HG02884 (cell line): ENCODE measurements at regions not wholly inside any gene's neighbourhood (a gene's known extent, or its start where the extent isn't known, plus 50 kb on each side); places are given as distances from the start of the nearest gene placed in this dataset.
"Not testable (repeated sequence)": the region's sequence is repeated elsewhere in the genome, so short reads cannot be mapped to it uniquely, and the experiment has no call there.

Experiments used
- ATAC-seq: cut with Tn5 transposase; IDR thresholded peaks from one replicate; pipeline ENCODE4 v1.9.1; 2021; ENCODE audit warnings: mild to moderate bottlenecking, moderate library complexity; ENCODE audit not compliant: unreplicated experiment

DNA sequence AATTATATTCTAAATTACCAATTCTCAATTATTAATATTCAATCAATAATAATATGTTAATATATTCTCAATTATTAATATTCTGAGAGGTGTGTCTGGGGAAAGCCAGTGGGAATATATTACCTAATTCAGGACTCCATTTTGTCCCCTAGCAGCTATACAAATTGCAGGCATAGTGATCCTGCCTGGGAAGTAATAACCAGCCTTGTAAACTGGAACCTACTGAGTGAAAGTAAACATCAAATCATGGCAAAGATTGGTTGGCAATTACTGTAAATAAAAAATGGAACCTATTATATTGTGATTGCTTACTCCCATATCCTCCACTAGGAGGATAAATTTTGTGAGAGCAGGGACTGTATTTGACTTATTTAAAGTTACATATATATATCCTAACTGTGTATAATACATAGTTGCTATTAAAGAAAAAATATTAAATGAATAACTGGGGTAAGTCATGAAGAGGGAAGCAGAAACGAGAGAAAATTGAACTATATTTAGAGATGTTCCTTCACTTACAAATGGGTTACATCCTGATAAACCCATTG lies 150.5 kb upstream of the ELL2 start:
- no peak for ATAC-seq

DNA sequence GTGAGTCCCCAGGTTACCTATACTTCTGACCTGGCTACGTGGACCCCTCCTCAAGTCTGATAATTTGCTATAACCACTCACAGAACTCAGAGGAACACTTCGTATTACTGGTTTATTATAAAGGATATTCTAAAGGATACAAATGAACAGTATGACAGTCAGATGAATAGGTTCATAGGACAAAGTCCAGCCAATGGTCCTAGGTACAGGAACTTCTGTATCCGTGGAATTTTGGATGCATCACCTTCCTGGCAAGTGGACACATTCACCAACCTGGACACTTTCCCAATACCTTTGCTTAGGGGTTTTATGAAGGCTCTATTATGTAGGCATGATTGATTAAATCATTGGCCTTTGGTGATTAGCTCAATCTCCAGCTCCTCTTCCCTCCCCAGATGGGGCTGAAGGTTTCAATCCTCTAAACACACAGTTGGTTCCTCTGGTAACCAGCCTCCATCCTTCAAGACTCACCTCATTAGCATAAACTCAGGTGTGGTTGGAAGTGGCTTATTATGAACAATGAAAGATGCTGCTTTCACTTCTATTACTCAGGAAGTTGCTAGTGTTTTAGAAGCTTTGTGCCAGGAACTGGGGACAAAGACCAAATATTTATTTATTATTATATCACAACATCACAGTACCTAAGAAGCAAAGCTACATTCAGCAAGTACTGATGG lies 149.6 kb upstream of the ELL2 start:
- no peak for ATAC-seq

DNA sequence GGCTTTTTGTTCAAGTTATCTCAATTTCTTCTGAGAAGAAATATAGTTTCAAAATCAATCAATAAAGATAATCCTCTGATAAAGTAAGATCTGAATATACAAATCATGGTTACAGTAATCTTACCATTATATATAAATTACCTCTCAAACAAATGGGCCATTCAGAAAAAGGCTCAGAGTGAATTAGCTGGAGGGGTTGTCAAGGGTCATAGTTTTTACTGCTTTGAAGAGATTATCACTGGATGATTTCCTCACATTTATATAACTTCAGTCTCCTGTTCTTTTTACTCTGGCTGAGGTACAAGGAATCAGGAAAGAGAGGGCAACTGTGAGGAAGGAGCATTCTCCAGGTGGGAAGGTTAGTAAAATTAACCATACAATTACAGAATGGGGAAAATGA lies 148.6 kb upstream of the ELL2 start:
- no peak for ATAC-seq

DNA sequence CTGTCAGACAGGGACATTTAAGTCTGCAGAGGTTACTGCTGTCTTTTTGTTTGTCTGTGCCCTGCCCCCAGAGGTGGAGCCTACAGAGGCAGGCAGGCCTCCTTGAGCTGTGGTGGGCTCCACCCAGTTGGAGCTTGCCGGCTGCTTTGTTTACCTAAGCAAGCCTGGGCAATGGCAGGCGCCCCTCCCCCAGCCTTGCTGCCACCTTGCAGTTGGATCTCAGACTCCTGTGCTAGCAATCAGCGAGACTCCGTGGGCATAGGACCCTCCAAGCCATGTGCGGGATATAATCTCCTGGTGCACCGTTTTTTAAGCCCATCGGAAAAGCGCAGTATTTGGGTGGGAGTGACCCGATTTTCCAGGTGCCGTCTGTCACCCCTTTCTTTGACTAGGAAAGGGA lies 147.0 kb upstream of the ELL2 start:
- not testable (repeated sequence) for ATAC-seq

DNA sequence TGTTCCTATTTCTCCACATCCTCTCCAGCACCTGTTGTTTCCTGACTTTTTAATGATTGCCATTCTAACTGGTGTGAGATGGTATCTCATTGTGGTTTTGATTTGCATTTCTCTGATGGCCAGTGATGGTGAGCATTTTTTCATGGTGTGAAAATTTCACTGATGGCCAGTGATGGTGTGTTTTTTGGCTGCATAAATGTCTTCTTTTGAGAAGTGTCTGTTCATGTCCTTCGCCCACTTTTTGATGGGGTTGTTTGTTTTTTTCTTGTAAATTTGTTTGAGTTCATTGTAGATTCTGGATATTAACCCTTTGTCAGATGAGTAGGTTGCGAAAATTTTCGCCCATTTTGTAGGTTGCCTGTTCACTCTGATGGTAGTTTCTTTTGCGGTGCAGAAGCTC lies 142.2 kb upstream of the ELL2 start:
- not testable (repeated sequence) for ATAC-seq

DNA sequence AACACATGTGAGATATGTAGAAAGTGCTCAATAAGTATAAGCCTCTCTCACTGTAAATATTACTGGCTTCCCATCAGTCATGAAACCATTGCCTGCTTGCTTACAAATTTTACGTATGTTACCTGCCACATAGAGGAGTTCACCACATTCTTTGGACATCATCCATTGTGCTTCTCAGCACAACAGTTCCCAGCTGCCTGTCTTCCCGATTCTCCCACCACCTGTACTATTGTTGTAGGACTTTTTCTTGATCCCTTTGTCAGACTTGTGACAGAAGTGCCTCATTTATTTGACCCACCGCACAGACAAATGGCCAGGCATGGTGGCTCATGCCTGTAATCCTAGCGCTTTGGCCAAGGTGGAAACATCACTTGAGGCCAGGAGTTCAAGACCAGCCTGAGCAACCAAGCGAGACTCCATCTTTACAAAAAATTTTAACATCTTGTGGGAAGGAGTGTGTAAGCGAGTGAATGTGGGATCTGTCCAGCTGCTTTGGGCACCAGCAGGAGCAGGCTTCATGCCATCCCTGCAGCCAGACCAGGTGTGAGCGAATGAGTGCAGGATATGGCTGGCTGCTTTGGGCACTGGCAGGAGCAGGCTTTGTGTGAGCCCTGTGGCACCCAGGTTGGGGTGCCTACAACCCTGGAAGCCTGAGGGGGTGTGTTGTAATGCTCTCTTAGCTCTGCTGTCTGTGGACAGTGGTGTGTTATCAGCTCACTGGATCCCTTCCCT lies 139.9 kb upstream of the ELL2 start:
- no peak for ATAC-seq

DNA sequence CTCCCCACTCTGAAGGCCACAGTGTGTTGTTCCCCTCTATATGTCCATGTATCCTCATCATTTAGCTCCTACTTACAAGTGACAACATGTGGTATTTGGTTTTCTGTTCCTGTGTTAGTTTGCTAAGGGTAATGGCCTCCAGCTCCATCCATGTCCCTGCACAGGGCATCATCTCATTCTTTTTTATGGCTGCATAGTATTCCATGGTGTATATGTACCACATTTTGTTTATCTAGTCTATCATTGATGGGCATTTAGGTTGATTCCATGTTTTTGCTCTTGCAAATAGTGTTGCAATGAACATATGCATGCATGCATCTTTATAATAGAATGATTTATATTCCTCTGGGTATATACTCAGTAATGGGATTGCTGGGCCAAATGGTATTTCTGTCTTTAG lies 135.8 kb upstream of the ELL2 start:
- ATAC-seq = not testable (repeated sequence)

DNA sequence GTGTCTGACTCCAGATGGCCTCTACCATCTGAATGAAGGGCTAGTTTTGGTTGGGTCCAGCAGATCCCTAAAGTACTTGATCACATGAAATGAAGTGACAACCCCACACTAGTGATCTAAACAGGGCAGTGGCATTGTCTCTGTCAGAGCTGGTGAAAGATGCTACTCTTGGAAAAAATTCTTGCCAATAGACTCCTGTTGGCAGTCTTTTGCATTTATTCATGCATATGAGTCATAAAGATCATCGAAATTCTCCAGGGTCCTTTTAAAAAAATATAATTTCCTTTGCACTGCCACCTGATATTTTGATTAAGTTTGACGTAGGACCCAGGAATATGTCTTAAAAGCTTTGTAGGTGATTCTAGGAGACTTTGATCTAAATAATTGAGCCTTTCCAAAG lies 135.1 kb upstream of the ELL2 start:
- no peak for ATAC-seq

DNA sequence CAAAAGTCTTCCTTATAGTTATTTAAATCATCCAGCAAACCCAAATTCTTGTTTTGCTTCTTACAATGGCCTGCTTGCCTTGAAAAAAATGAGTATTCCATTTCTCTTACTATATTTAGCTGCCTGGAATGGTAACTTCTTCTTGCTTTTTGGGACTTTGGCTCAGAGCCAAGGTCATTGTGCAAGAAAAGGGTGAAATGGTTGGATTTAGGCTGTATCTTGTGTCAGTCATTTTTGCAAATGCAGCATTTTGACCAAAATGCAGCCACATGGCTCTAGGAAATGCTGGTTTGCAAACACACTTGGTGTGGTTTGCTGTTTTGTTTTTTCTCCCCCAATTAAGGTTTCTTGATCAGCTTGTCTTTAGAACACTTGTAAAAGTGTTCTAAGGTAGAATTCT lies 133.3 kb upstream of the ELL2 start:
- no peak for ATAC-seq

DNA sequence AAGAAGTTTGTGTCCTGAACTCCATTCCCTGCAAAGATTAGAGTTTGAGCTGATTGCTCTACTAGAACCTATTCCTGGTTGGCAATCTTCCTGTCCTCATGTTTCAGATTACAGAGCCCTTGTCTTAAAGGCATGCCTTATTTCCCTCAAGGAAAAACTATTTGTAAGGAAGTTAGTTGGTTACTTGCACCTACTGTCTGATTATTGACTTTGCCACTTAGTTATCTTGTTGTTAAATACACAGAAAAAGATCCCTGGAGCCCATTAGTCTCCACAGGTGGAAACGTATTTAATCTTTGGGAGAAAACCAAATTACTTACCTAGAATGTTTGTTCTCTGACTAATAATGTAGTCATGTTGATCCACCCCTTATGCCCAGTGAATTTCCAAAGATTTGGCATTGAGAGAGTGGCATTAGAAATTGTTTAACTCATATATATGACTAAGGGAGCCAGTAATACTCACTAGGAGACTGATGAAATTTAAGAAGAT lies 132.3 kb upstream of the ELL2 start:
- no peak for ATAC-seq

DNA sequence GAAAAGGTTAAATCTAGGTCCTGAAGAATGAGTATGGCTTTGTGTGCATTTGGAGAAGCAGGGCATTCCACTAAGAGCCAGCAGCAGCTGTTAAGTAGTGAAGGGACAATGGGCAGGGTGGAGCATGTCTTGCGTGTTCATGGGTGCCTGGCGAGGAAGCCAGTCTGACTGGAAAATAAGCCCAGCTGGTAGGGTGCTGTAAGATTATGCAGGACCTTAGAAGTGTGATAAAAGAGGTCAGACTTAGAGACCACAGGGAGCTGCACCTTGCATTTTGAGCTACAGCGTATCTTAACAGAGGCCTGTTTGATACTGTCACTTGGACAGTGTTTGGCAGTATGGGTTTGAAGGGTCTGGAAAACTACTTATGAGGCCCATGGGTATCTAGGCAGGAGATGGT lies 131.7 kb upstream of the ELL2 start:
- no peak for ATAC-seq

DNA sequence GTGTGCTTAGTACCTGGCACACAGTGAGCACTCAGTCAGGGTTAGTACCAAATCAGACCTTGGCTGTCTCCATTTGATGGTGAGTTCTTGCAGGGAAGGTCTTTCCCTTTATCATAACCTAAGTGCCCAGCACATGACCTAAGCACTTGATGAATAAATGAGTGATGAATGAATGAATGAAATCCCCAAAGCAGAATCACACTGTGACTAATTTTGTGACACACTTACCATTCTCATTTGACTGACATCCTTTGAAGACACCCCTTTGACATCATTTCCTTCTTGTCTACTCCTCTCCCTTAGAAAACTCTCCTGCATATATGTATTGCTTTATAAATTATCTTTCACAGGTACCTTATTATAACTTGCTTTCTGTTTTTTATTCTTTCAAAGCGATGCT lies 130.2 kb upstream of the ELL2 start:
- no peak for ATAC-seq

DNA sequence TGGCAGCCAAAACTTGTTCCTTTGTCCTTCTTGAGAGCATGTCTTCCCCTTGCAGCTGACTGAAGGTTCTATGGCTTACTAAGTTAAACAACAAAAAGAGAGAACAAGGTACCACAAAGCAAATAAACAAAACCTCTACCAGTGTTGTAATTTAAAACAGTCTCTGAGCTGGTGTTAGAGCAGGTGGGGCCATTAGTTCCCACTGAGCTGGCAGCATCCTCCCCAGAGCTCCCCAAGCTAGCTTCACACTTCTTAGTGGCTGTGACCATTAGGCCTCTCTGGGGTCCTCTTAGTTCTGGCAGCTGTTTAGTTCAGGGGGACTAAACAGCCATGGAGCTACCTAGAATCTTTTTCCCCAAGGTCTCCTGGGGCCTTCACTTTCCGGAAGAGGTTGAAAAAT lies 128.6 kb upstream of the ELL2 start:
- no peak for ATAC-seq

DNA sequence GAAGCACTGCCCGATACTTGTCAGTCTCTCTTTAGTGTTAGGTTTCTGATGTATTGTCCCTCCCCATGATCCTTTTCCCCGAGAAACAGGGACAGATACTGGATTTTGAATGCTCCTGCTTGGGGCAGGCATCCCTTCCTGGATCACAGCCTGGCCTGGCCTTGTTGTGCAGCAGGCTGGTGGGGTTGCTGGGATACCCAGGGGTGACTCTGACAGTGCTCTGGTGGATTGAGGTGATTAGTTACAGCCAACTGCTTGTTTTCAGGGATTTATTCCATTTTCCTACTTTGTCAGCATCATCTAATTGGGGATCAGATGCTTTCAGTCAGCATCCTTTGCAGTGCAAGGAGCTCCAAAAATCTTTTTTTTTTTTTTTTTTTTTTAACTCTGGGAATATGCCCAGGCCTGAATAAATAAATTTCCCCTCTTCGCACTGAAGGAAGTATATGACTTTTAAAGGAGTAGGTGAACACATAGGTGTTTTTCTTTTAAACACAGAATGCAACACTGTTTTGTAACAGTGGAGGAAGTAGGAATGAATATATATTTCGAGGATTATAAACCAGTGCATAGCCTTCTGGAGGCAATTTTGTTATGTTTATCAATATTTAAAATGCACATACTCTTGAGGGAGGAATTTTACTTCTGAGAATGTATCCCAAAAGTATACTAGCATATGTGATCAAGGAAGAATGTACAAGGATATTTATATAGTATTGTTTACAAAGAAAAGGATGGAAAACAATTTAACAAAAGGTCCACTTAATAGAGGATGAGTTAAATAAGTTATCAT lies 127.3 kb upstream of the ELL2 start:
- no peak for ATAC-seq

DNA sequence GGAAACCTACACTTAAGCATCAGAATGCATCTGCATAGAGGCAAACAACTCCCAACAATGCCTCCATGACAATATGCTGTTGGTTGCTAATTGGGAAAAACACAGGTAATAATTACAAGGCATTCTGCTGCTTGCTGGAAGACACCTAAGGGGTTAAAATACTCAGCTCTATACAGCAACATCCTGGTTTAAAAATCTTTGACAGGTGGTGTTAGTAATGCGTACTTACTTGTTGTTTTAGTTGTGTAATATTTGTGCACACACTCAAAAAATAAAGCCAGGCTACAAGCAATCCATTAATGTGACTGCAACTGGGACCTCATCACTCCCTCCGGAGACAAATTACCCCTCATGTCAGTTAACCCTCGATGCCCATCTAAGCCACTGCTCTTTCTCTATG lies 126.3 kb upstream of the ELL2 start:
- no peak for ATAC-seq

DNA sequence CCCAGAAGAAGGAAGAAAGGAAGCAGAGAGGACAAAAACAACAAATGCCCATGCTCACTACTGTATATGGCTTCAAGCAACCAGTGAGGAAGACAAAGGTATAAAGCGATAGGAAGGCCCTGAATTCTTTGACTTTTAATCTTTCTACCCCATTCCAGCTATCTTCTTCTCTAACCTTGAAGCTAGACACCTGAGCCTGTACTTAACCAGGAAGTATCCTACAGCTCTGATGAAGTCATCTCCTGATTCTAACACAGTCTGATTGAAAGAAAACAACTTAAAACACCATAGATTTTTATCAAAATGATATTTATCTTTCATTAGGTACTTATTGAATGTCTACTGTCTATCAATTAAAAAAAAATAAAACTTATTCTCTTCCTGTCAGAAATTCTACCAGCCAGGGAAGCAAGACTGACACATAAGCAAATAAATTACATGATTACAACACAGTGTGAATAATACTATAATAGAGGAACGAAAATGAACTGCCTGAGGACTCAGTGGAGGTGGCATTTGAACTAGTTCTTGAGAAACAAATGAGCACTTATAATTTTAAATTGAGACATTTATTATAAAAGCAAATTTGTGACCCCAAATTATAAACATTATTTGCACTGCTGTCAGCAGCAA lies 123.3 kb upstream of the ELL2 start:
- no peak for ATAC-seq

DNA sequence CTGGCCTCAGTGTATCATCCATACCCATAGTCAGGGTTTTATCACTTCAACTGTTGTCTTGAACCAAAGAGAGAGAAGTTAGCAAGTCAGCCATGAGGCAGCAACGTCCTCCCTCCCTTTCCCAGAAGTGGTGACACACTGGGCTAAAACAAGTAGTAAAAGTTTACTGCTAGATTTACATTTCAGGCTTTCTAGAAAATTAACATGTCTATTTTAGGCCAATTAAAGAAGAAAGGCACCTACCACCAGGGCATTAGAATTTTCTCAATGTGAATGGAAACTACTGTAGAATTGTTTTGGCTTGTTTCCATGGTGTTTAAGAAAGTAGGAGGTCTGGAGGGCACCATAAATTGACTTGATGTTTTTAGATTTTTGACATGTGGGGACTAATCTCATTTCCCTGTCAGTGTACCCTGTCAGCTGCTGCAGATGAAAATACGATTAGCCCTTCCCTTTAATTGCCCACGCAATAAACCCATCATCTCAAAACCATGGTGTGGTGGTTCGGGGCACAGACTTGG lies 121.8 kb upstream of the ELL2 start:
- no peak for ATAC-seq

DNA sequence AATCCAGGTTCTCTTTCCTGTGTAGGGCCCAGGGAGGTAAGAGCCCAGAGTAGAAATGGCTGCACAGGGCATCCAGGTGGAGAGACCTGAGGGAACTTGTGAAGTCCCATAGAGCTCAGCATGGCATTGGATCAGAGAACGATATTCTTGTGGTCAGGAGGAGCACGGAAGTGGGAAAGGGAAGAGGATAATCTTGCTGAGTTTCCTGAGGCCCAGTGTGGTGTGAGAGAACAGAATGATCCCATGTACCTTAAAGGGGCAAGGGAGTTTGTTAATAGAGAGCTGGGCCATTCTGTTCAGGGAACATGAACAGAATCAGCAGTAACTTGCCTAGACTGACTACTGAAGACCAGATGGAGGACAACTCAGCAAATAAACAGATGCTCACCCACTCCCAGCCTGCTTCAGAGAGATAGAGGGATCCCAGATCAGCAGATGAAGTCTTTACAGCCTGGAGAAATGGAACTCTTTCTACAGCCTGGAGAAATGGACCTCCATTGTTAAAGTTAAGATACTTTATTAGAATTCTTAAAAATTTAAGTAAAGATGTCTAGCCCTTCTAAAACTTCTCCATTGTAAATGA lies 119.7 kb upstream of the ELL2 start:
- ATAC-seq = no peak

DNA sequence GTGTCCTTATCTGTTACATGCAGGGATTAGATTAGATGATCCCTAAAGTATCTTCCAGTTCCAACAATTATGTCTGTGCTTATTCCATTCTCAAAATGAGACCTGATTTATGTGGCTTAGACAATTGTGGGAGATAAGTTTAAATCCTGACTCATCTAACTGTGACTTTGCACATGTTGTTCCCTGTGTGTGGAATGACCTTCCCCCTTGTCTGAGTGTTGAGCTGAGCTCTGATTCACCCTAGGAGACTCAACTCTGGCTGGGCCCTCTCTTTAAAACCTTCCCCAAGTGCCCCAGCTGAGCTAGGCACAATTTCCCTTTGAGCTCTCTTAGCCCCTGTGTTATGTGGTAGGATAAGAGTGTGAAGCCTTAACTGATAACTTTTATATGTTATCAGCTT lies 118.9 kb upstream of the ELL2 start:
- ATAC-seq = no peak

DNA sequence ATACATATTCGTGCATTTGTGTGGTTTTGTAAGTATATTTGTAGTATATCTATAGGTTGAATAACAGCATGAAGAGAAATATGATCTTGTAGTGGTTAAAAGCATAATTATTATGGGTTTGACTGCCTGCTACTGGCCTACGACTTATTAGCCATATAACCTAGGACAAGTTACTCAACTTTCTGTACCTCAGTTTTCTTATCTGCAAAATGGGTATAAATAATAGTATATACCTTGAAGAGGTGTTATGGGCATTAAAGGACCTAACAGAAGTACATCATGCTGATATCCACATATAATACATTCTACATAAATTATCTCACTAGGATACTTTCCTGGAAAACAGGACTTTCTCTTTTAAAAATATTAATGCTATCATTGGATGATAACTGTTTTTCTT lies 118.3 kb upstream of the ELL2 start:
- ATAC-seq = no peak
